HG02938 (cell line): ENCODE measurements at regions not wholly inside any gene's neighbourhood (a gene's known extent, or its start where the extent isn't known, plus 50 kb on each side); places are given as distances from the start of the nearest gene placed in this dataset.
"Not testable (repeated sequence)": the region's sequence is repeated elsewhere in the genome, so short reads cannot be mapped to it uniquely, and the experiment has no call there.

Experiments
- ATAC-seq: cut with Tn5 transposase; IDR thresholded peaks from one replicate; pipeline ENCODE4 v1.9.1; 2021; ENCODE audit warnings: mild to moderate bottlenecking, moderate library complexity; ENCODE audit not compliant: unreplicated experiment

GRCh38 chr3:194054961-194055360 is 81.0 kb upstream of the HES1 start:
- ATAC-seq, result no peak

GRCh38 chr3:194056323-194056722 is 79.6 kb upstream of the HES1 start:
- ATAC-seq, result not testable (repeated sequence)

DNA sequence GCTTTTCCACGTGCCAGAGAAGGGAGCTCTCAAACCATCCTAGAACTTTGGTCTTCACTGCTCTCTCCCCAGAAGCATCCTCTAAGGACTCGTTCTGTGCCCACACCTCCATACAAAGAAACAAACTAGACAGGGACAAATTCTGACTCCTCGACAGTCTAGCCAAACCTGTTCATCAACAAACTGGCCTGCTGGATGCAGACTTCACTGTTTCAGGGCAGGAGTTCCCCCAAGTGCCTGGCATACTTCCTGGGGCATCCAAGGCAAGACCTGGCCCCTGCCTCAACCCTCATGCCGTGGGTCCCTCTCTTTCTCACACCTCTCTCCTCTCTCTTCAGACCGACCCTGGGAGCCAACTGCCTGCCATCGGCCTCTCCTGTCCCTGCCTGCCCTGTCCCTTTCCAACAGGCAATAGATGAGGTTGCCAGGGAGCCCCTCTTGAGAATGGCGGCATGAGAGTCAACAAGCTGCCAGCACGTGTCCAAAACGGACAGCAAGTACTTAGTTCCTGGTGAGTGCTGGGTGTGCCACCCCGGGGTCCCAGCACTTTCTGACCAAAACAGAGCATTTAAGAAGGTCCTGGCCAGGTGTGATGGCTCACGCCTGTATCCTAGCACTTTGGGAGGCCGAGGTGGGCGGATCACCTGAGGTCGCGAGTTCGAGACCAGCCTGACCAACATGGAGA is 79.1 kb upstream of the HES1 start:
- no peak for ATAC-seq

- no peak for ATAC-seq
Observed at GRCh38 chr3:194057570-194058188, 78.3 kb upstream of the HES1 start.

GRCh38 chr3:194058189-194058571 is 77.8 kb upstream of the HES1 start:
- no peak for ATAC-seq

DNA sequence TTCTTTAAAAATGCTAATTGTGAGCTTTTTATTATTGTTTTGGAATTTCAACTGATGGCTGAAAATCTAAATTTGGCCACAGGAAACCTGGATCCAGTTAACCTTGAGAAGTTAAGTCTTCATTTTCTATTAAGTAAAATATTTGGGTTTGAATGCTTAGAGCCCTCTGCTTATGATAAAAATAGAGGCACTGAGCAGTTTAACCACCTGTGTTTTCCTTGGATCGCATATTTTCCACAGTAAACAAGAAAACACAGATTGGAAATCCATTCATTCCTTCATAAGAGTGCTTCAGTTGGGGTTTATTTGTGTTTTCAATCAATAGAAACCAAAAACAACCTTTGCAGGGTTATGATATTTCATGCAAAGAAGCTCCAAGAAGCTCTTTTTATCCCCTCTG is 77.2 kb upstream of the HES1 start:
- ATAC-seq, result no peak

DNA sequence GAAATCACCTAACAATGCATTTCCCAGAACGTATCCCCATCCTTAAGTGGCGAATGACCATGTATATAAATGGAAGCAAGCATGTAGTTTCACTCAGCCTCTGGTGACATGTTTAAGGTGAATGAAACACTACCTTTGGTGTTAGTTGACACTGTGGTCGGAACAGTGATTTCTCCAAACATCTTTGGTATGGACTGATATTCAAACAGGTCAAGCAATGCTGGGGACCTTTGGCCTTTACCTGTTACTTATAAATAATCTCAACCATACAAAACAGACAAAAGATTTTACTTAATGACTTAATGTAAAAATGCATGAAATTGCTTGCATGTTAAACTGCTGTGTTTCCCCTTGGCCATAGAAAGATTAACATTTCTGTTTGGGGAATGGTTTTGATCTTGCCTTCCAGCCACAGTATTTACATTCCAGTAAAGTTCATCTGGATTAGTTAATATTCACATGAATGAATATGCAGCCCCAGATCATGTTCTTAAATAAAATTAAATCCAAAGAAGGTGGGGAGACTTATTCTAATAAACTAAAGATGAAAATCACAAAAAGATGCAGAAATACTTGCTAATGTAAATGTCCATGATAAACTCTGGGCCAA is 74.4 kb upstream of the HES1 start:
- no peak for ATAC-seq

GRCh38 chr3:194062830-194063229 is 73.1 kb upstream of the HES1 start:
- ATAC-seq, result no peak

DNA sequence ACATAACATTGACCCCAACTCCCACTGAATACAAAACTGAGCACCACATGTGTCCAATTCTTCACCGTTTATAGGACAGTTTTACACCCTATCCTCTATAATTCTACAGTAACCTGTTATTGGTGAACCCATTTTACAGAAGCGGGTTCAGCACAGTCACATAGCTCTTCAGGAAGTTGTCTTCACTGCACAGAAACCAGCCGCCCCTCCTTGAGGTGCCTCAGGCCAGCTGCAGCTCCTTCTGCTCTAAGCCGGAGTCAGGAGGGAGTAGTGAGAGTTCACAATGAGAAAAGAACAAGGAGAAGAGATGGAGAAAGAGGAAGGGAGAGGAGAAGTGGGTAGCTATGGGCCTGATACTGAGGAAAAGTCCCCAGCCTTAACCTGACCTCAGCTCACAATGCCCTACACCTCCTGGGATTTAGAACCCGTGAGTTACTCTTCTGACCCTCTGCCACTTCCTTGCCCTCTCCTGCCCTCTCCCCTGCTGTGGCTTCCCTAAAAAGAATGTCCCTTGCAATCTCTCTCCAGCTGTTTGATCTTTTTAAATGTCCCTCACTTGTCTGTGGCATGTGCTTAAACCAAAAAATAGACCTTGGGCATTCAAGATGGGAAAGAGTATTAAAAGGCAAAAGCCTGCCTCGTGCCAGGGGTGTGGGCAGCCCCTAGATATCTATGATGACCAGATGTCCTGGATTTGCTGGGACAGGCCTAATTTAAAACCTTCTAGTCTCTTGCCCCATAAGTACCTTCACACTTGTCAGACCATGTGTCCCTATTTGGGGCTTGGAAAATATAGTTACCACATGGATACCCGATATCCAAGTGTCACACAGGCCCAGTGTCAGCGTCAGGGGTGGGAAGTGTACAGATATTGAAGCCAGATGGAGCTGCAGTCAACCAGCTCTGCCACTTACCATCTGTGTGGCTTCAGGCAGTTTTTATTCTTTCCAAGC is 71.3 kb upstream of the HES1 start:
- no peak for ATAC-seq

GRCh38 chr3:194067327-194067726 is 68.6 kb upstream of the HES1 start:
- not testable (repeated sequence) for ATAC-seq

DNA sequence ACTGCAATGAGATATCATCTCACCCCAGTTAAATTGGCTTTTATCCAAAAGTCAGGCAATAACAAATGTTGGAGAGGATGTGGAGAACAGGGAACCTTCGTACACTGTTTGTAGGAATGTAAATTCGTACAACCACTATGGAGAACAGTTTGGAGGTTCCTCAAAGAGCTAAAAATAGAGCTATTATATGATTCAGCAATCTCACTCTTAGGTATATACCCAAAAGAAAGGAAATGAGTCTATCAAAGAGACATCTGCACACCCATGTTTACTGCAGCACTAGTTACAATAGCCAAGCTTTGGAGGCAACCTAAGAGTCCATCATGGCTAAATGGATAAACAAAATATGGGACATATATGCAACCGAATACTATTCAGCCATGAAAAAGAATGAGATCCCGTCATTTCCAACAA is 68.0 kb upstream of the HES1 start:
- ATAC-seq, result no peak

- ATAC-seq, result no peak
Observed at GRCh38 chr3:194069421-194070219, 66.3 kb upstream of the HES1 start.

DNA sequence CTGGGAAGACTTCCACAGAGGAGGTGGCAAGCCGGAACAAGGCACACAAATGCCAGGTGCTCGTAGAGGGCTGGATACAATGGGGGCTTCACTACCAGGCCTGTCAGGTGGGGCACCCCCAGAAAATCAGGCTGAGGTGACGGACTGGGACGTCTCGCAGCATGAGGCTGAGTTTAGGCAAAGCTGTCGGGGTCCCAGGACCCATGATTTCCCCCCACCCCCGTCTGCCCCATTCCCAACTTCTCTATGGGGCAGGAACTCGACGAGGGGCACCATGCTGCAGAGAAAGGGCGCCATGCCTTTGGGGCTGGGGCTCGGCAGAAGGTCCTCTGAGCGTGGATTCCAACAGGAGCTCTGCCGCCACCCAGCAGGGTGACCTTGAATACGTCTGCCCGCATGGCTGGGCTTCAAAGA is 65.7 kb upstream of the HES1 start:
- ATAC-seq, result no peak

GRCh38 chr3:194070634-194071409 is 65.1 kb upstream of the HES1 start:
- peak; percentile 94 for ATAC-seq

GRCh38 chr3:194072097-194072428 is 63.9 kb upstream of the HES1 start:
- ATAC-seq, result no peak

GRCh38 chr3:194072691-194073279 is 63.2 kb upstream of the HES1 start:
- ATAC-seq, result no peak

DNA sequence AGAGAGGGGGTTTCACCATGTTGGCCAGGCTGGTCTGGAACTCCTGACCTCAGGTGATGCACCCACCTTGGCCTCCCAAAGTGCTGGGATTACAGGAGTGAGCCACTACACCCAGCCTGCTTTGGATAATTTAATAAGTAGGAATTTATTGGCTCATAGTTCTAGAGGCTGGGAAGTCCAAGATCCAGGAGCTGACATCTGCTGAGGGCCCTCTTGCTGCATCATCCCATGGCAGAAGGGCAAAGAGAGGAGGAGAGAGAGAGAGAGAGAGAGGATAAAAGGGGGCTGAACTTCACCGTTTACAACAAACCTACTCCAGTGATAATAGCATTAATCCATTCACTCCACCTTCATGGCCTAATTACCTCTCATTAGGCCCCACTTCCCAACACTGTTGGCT is 62.0 kb upstream of the HES1 start:
- no peak for ATAC-seq

DNA sequence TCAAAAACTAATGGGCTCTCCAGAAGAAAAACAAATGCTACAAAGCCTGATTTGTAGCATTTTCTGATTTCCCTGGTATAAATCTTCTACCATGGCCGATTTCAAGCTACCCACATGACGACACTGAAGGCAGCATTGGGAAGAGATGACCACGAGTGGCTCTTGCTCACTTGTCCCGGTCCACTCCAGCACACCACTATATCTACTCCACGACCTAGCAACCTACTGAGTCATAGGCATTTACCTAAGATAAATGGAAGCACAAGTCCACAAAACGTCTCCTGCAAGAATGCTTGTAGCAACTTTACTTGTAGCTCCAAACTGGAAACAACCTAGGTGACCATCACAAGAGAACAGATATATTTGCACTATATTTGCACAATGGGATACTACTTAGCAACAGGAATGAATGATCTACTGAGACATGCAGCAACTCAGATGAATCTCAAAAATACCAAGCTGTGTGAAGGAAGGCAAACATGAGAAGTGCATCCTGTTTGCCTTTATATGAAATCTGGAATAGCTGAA is 60.8 kb upstream of the HES1 start:
- ATAC-seq, result no peak

- no peak for ATAC-seq
Observed at GRCh38 chr3:194075802-194076460, 60.0 kb upstream of the HES1 start.
